ENCODE measurements at regions not wholly inside any gene's neighbourhood (a gene's known extent, or its start where the extent isn't known, plus 50 kb on each side); places are given as distances from the start of the nearest gene placed in this dataset.

- CTCF ChIA-PET = no interaction called here
Measured at GRCh38 chr11:26777372-26777808, 55.5 kb upstream of the SLC5A12 start.

GRCh38 chr11:26778000-26778757, 56.3 kb upstream of the SLC5A12 start:
- Histone ChIP-seq H3K4me3 (ENCODE audit: low read depth in 2 of 2, low read length in 2 of 2) (no peak overlapping the region), H3K9me3 (ENCODE audit: control insufficient read depth, insufficient read depth, low read depth, low read length) (no peaks in the 10 kb centered on the region), H3K36me3 (ENCODE audit: control insufficient read depth, insufficient read depth, low read length) (no peaks in the 10 kb centered on the region), H3K4me1 (ENCODE audit: control insufficient read depth, insufficient read depth, low read length) (no peaks in the 10 kb centered on the region), H3K27ac (ENCODE audit: low read length) (no peak overlapping the region), H3K27me3 (ENCODE audit: control insufficient read depth, insufficient read depth, low read length) (no peaks in the 10 kb centered on the region)
- intact Hi-C loops (cut with micrococcal nuclease; ENCODE audit: unreplicated experiment) (no loop called here), in situ Hi-C loops (cut with HindIII; ENCODE audit: low pct_unique_long_range_greater_than_20kb, low sequenced_read_pairs) (no loop called here)
- ATAC-seq = no peak
- ChIA-PET POLR2A (no interaction called here), CTCF (no interaction called here)
- no peak for DNase-seq (ENCODE audit: low read depth, low spot score)
- BruUV-seq (replicated peaks) = no TSS peak
- no peak for TF ChIP-seq REST (IDR thresholded peaks at IDR 0.05; ENCODE audit: insufficient read depth in 1 of 2, low read depth in 2 of 2, low read length in 1 of 2)
- no peak for TF ChIP-seq SIN3A (IDR thresholded peaks at IDR 0.05; ENCODE audit: borderline replicate concordance, insufficient read depth, low read depth, low read length)
- TF ChIP-seq CTCF (IDR thresholded peaks at IDR 0.05) = no peak
- TF ChIP-seq TCF7L2 (IDR thresholded peaks at IDR 0.05; ENCODE audit: low read depth, low read length) = no peak
- no peak for TF ChIP-seq POLR2AphosphoS5 (IDR thresholded peaks at IDR 0.05; ENCODE audit: low read depth, low read length)

More at GRCh38 chr11:26777372-26777808, 55.5 kb upstream of the SLC5A12 start:
- Histone ChIP-seq H3K27ac (ENCODE audit: low read length) (no peak overlapping the region), H3K27me3 (ENCODE audit: control insufficient read depth, insufficient read depth, low read length) (no peaks in the 10 kb centered on the region), H3K4me1 (ENCODE audit: control insufficient read depth, insufficient read depth, low read length) (no peaks in the 10 kb centered on the region), H3K4me3 (ENCODE audit: low read depth in 2 of 2, low read length in 2 of 2) (no peak overlapping the region), H3K36me3 (ENCODE audit: control insufficient read depth, insufficient read depth, low read length) (no peaks in the 10 kb centered on the region), H3K9me3 (ENCODE audit: control insufficient read depth, insufficient read depth, low read depth, low read length) (no peaks in the 10 kb centered on the region)
- no TSS peak for BruUV-seq (replicated peaks)
- DNase-seq (ENCODE audit: low read depth, low spot score) (no peak), ATAC-seq (no peak)
- intact Hi-C loops (cut with micrococcal nuclease; ENCODE audit: unreplicated experiment) = no loop called here
- in situ Hi-C loops (cut with HindIII; ENCODE audit: low pct_unique_long_range_greater_than_20kb, low sequenced_read_pairs) = no loop called here
- POLR2A ChIA-PET = no interaction called here
- TF ChIP-seq REST (IDR thresholded peaks at IDR 0.05; ENCODE audit: insufficient read depth in 1 of 2, low read depth in 2 of 2, low read length in 1 of 2) (no peak), SIN3A (IDR thresholded peaks at IDR 0.05; ENCODE audit: borderline replicate concordance, insufficient read depth, low read depth, low read length) (no peak), POLR2AphosphoS5 (IDR thresholded peaks at IDR 0.05; ENCODE audit: low read depth, low read length) (no peak), TCF7L2 (IDR thresholded peaks at IDR 0.05; ENCODE audit: low read depth, low read length) (no peak), CTCF (IDR thresholded peaks at IDR 0.05) (no peak)

All from Panc1 (cell line).